BLaER1 treated with 17β-estradiol and CSF1 and Interleukin-3, amounts not matched to agents 10 nM and 100 nM (cell line): ENCODE measurements at regions not wholly inside any gene's neighbourhood (a gene's known extent, or its start where the extent isn't known, plus 50 kb on each side); places are given as distances from the start of the nearest gene placed in this dataset.

Source experiments
- H3K27ac ChIP-seq, 11 experiments: shearing (Covaris generic); formaldehyde crosslinking; 2 replicates each; pipeline ENCODE4 v1.8.1; 2022
- H3K27me3 ChIP-seq, 11 experiments: shearing (Covaris generic); formaldehyde crosslinking; 2 replicates each; pipeline ENCODE4 v1.8.1; 2022
- H3K36me3 ChIP-seq, 11 experiments: shearing (Covaris generic); formaldehyde crosslinking; 2 replicates each; pipeline ENCODE4 v1.8.1; 2022
- H3K4me1 ChIP-seq, 10 experiments: shearing (Covaris generic); formaldehyde crosslinking; 2 replicates each; pipeline ENCODE4 v1.8.1; 2022
- H3K4me2 ChIP-seq, 11 experiments: shearing (Covaris generic); formaldehyde crosslinking; 2 replicates each; pipeline ENCODE4 v1.8.1; 2022
- H3K4me3 ChIP-seq, 10 experiments: shearing (Covaris generic); formaldehyde crosslinking; 2 replicates each; pipeline ENCODE4 v1.8.1; 2022
- H3K9ac ChIP-seq, 11 experiments: shearing (Covaris generic); formaldehyde crosslinking; 2 replicates each; pipeline ENCODE4 v1.8.1; 2022
- H3K9me3 ChIP-seq, 11 experiments: shearing (Covaris generic); formaldehyde crosslinking; replicated peaks in 1 of 11; 2 replicates each; pipeline ENCODE4 v1.8.1; 2022
- H4K20me1 ChIP-seq, 11 experiments: shearing (Covaris generic); formaldehyde crosslinking; 2 replicates each; pipeline ENCODE4 v1.8.1; 2022
- Cebpa-rat ChIP-seq, 11 experiments: shearing (Covaris generic); IDR thresholded peaks; 2 replicates each; pipeline ENCODE4 v1.8.1; 2022

DNA sequence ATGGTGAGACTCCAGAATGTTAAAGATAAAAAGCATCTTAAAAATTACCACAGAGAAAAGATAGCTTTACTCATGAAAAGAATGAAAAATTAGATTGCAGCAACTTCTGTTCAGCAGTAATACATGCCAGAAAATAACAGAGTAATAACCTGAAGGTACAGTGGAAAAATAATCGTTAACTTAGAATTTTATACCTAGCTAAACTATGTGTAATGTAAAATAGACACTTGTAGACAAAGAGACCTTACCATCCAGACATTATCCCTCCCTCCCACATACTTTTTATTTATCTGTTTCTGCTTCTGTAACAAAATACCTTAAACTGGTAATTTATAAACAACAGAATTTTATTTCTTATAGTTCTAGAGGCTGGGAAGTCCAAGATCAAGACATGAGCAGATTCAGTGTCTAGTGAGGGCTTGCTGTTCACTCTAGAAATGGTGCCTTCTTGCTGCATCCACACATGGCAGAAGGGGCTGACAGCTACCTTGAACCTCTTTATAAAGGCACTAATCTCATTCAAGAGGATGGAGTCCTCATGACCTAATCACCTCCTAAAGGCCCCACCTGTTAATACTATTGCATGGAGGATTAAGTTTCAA lies 90.7 kb downstream of the COL6A6 start:
- no peak overlapping the region for H3K9ac ChIP-seq

DNA sequence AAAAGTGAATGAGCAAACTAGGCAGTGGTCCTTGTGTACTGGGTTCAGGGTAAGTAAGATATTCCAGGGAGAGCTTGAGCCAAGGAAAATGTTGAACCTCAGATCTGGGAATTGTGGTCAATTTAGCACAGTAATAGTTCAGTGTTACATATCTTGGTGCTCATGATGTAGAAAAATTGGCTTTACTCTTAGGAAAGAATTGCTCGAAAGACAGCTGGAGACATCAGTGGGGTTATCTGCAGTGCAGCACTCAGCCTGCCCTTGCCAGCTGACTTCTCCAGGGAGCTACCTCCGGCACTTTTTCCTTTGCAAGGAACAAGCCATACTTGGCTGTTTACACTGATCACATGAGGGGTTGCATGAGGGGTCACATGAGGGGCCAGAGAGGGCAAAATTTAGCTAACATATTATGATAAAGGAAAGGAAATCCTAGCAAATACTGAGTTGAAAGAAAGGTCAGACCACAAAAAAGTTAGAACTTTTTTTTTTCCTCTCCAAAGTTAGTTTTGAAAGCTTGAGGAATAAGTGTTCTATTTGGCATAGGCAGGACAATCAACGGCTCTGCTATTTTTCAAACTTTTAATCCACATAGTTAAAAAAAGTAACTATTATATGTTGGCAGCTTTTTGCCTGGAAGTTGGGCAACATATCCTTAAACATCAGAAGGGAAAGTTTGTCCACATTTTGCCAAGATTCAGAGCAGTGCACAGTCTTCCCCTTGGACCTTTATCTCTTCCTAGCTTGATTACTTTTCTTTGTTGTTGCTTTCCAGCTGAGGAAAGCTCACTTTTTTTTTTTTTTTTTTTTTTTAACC lies 92.4 kb downstream of the COL6A6 start:
- TF ChIP-seq Cebpa-rat (IDR thresholded peaks at IDR 0.05) = no peak
- H3K27ac ChIP-seq = no peak overlapping the region
- H3K9me3 ChIP-seq = peaks cover 41 to 66% (median 51%) of the 10 kb centered on the region in 11 experiments
- H3K4me2 ChIP-seq = no peak overlapping the region
- no peak overlapping the region for H3K4me3 ChIP-seq
- no peak overlapping the region for H3K9ac ChIP-seq
- H3K4me1 ChIP-seq = no peaks in the 10 kb centered on the region
- H3K36me3 ChIP-seq = no peaks in the 10 kb centered on the region
- H3K27me3 ChIP-seq = no peaks in the 10 kb centered on the region
- no peaks in the 10 kb centered on the region for H4K20me1 ChIP-seq

More for the DNA sequence above, 90.7 kb downstream of the COL6A6 start:
- Histone ChIP-seq H3K4me3 (no peak overlapping the region), H3K4me2 (no peak overlapping the region), H3K9me3 (peaks cover 35 to 68% (median 50%) of the 10 kb centered on the region in 11 experiments), H3K4me1 (no peaks in the 10 kb centered on the region), H3K27me3 (no peaks in the 10 kb centered on the region), H3K27ac (no peak overlapping the region), H3K36me3 (no peaks in the 10 kb centered on the region), H4K20me1 (no peaks in the 10 kb centered on the region)
- TF ChIP-seq Cebpa-rat (IDR thresholded peaks at IDR 0.05) = no peak

DNA sequence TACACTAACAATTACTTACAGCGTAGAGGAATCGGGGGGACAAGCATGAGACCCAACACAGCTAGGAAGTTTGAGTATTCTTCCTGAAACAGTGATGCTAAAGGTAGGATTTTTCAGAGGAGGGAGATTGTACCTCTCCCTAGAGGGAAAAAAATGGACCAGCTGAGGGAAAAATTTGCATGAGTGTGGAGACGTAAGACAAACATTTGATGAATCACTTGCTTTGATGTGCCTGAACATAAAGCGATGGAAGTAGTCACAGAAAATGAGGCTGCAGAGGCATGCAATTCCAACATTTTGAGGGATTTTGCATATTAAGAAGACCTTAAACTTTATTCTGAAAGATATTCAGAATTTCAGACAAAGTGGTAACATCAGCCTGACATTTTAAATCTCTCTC lies 102.2 kb downstream of the COL6A6 start:
- Histone ChIP-seq H3K4me1 (no peaks in the 10 kb centered on the region), H4K20me1 (no peaks in the 10 kb centered on the region), H3K4me2 (no peak overlapping the region), H3K27ac (no peak overlapping the region), H3K36me3 (no peaks in the 10 kb centered on the region), H3K27me3 (no peaks in the 10 kb centered on the region), H3K9me3 (0 out of 22 replicates have a peak, but pooled peaks cover 0 to under 1% (median 0%) of the 10 kb centered on the region in 11 experiments), H3K4me3 (no peak overlapping the region), H3K9ac (no peak overlapping the region)
- TF ChIP-seq Cebpa-rat (IDR thresholded peaks at IDR 0.05) = no peak

DNA sequence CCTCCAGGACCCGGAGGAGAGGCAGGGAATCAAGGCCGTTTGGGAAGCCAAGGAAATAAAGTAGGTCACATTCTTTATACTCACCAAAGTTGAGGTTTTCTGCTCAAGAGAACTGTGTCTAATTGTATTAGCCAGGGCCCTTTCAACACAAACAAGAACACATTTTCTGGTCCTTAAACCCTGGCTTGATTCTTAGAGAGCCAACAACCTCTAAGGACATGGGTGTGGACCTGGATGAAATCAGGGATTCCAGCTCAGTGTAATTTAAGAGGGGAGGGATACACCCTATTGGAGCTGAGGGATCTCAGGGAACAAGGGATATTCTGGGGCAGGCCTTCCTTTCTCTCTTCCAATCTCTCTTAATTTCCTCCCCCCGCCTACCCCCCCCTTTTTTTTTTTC lies 104.8 kb downstream of the COL6A6 start:
- no peak overlapping the region for H3K9ac ChIP-seq
- H3K27me3 ChIP-seq = no peaks in the 10 kb centered on the region
- H4K20me1 ChIP-seq = no peaks in the 10 kb centered on the region
- H3K36me3 ChIP-seq = no peaks in the 10 kb centered on the region
- H3K27ac ChIP-seq = no peak overlapping the region
- H3K4me1 ChIP-seq = no peaks in the 10 kb centered on the region
- no peak for TF ChIP-seq Cebpa-rat (IDR thresholded peaks at IDR 0.05)
- 0 out of 22 replicates have a peak, but pooled peaks cover 0 to 5% (median 0%) of the 10 kb centered on the region in 11 experiments for H3K9me3 ChIP-seq
- no peak overlapping the region for H3K4me3 ChIP-seq
- no peak overlapping the region for H3K4me2 ChIP-seq

DNA sequence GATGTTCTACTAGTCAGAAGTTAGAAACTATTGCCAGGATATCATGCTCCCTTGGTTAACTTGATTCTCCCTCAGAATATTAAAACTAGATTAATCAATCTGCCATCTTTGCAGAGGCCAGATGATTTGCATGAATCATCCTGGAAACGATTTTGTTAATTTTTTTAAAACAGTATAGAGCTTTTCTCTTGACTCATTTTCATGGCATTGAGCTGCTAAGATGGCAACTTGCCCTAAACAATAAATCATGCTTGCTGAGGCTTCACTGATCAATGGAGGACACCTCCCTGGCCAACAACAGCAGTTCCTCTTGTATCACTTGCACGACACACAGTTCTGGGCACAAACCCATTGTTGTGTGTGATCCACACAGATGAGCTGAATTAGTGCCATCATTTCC lies 109.1 kb downstream of the COL6A6 start:
- no peak overlapping the region for H3K9ac ChIP-seq
- no peaks in the 10 kb centered on the region for H4K20me1 ChIP-seq
- TF ChIP-seq Cebpa-rat (IDR thresholded peaks at IDR 0.05) = no peak
- H3K4me2 ChIP-seq = no peak overlapping the region
- no peaks in the 10 kb centered on the region for H3K27me3 ChIP-seq
- H3K4me3 ChIP-seq = no peak overlapping the region
- no peaks in the 10 kb centered on the region for H3K36me3 ChIP-seq
- H3K4me1 ChIP-seq = no peaks in the 10 kb centered on the region
- 0 out of 22 replicates have a peak, but pooled peaks cover 0 to 5% (median 0%) of the 10 kb centered on the region in 11 experiments for H3K9me3 ChIP-seq
- H3K27ac ChIP-seq = no peak overlapping the region

DNA sequence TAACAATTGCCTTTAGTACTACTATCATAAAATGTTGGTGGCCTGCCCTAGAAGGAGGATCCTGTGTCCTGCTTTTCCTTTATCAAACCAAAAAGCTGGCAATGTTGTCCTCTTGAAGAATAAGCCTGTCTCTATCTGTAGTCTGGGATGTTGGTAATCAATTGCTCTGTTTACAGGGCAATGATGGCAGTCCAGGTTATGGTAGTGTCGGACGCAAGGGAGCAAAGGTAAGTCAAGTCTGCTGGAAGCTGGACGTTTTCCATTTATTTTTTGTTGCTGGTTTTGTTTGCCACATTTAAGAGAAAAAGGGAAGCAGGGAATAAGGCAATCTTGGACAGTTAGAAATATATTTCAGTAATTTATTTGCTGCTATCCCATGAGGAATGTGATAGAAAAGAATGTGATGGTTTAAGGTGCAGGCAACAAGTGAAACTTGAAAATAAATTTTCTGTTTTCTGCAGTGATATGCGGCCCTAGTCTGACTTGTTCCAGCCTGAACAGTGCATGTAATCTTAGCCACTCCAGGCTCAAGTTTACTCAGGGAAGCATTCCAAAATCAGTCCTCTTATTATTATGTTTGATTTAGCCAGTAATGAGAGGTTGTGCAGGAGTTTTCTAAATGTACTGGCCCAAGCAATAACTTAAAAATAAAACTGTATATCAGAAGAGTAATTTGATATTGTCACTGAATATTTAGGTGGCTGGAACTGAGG lies 110.3 kb downstream of the COL6A6 start:
- TF ChIP-seq Cebpa-rat (IDR thresholded peaks at IDR 0.05) = no peak

DNA sequence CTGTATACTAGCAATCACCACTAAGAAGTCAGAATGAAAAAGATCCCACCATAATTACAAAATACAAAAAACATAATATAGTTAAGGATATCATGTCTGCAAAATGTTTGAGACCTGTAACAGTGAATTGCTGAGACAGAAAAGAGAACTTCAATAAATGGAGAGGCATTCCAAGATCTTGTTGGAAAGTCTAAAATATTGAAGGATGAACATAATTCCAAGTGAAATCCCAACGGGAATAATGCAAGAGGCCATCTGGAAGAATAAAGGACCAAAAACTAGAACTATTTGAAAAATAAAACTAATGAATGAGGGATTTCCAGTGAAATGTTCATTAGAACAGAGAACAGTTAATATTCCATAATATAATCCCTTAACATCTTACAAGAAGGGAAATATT lies 110.9 kb downstream of the COL6A6 start:
- no peak overlapping the region for H3K27ac ChIP-seq
- H3K27me3 ChIP-seq = no peaks in the 10 kb centered on the region
- no peaks in the 10 kb centered on the region for H3K36me3 ChIP-seq
- H3K9ac ChIP-seq = no peak overlapping the region
- H3K4me1 ChIP-seq = no peaks in the 10 kb centered on the region
- H4K20me1 ChIP-seq = no peaks in the 10 kb centered on the region
- TF ChIP-seq Cebpa-rat (IDR thresholded peaks at IDR 0.05) = no peak
- no peak overlapping the region for H3K4me2 ChIP-seq
- H3K4me3 ChIP-seq = no peak overlapping the region
- 0 out of 22 replicates have a peak, but pooled peaks cover 0 to 5% (median 0%) of the 10 kb centered on the region in 11 experiments for H3K9me3 ChIP-seq

More for the DNA sequence above, 110.3 kb downstream of the COL6A6 start:
- no peak overlapping the region for H3K4me2 ChIP-seq
- H3K9ac ChIP-seq = no peak overlapping the region
- no peak overlapping the region for H3K27ac ChIP-seq
- no peaks in the 10 kb centered on the region for H3K36me3 ChIP-seq
- no peaks in the 10 kb centered on the region for H3K27me3 ChIP-seq
- H3K4me1 ChIP-seq = no peaks in the 10 kb centered on the region
- no peaks in the 10 kb centered on the region for H4K20me1 ChIP-seq
- no peak overlapping the region for H3K4me3 ChIP-seq
- H3K9me3 ChIP-seq = 0 out of 22 replicates have a peak, but pooled peaks cover 0 to 5% (median 0%) of the 10 kb centered on the region in 11 experiments
